Progenitor cell of endocrine pancreas (in vitro differentiated cells): ENCODE measurements at regions not wholly inside any gene's neighbourhood (a gene's known extent, or its start where the extent isn't known, plus 50 kb on each side); places are given as distances from the start of the nearest gene placed in this dataset.

Source experiments
- DNase-seq: peaks from one replicate; pipeline ENCODE4 v3.0.0; 2021; ENCODE audit warnings: low spot score; ENCODE audit not compliant: unreplicated experiment
- H3K27ac Mint-ChIP-seq: 2 replicates; pipeline ENCODE4 v1.8.0; 2021; ENCODE audit warnings: mild to moderate bottlenecking, moderate library complexity, mixed read lengths
- H3K27me3 Mint-ChIP-seq: 2 replicates; pipeline ENCODE4 v1.8.0; 2021; ENCODE audit warnings: mixed read lengths
- H3K36me3 Mint-ChIP-seq: 2 replicates; pipeline ENCODE4 v1.8.0; 2022; ENCODE audit warnings: mixed read lengths; ENCODE audit not compliant: insufficient read depth
- H3K4me1 Mint-ChIP-seq: 2 replicates; pipeline ENCODE4 v1.8.0; 2021; ENCODE audit warnings: low read depth, mixed read lengths
- H3K4me3 Mint-ChIP-seq: 2 replicates; pipeline ENCODE4 v1.8.0; 2021; ENCODE audit warnings: low read depth, mild to moderate bottlenecking, moderate library complexity, mixed read lengths
- H3K9me3 Mint-ChIP-seq: 2 replicates; pipeline ENCODE4 v1.8.0; 2021; ENCODE audit warnings: low read depth, mixed read lengths
- TF ChIP-seq, protein P1 (sequence below): fragments of 200-600 bp; sonication (generic); IDR thresholded peaks from one replicate; pipeline ENCODE4 v1.5.0; 2021; ENCODE audit warnings: antibody characterized with exemption, mild to moderate bottlenecking; ENCODE audit not compliant: unreplicated experiment

DNA sequence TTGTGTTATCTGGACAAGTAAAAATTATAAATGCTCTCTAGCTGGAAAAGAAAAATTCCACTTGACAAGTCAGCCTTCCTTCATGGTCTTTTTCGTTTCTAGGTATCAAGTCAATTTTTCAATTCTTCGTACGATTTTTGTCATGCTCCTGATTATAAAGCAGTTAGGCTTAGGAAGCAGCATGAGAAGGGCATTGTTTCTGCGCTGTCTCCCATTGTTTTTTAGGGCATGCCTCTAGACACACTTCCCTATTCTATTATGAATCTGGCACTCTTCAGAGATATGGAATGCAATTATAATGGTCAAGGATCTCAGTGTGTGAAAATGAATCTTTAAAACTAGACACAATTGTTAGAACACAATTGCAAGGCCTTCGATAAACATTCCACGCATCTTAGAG is 164.1 kb upstream of the FAT1 start:
- TF ChIP-seq, protein P1, sequence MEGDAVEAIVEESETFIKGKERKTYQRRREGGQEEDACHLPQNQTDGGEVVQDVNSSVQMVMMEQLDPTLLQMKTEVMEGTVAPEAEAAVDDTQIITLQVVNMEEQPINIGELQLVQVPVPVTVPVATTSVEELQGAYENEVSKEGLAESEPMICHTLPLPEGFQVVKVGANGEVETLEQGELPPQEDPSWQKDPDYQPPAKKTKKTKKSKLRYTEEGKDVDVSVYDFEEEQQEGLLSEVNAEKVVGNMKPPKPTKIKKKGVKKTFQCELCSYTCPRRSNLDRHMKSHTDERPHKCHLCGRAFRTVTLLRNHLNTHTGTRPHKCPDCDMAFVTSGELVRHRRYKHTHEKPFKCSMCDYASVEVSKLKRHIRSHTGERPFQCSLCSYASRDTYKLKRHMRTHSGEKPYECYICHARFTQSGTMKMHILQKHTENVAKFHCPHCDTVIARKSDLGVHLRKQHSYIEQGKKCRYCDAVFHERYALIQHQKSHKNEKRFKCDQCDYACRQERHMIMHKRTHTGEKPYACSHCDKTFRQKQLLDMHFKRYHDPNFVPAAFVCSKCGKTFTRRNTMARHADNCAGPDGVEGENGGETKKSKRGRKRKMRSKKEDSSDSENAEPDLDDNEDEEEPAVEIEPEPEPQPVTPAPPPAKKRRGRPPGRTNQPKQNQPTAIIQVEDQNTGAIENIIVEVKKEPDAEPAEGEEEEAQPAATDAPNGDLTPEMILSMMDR, result no peak
- Mint-ChIP-seq H3K27me3 (no peaks in the 10 kb centered on the region), H3K4me3 (peak overlapping the region; percentile 20), H3K9me3 (peaks cover 4% of the 10 kb centered on the region), H3K4me1 (peaks cover 10% of the 10 kb centered on the region), H3K27ac (no peak overlapping the region), H3K36me3 (peaks cover 2% of the 10 kb centered on the region)
- no peak for DNase-seq

DNA sequence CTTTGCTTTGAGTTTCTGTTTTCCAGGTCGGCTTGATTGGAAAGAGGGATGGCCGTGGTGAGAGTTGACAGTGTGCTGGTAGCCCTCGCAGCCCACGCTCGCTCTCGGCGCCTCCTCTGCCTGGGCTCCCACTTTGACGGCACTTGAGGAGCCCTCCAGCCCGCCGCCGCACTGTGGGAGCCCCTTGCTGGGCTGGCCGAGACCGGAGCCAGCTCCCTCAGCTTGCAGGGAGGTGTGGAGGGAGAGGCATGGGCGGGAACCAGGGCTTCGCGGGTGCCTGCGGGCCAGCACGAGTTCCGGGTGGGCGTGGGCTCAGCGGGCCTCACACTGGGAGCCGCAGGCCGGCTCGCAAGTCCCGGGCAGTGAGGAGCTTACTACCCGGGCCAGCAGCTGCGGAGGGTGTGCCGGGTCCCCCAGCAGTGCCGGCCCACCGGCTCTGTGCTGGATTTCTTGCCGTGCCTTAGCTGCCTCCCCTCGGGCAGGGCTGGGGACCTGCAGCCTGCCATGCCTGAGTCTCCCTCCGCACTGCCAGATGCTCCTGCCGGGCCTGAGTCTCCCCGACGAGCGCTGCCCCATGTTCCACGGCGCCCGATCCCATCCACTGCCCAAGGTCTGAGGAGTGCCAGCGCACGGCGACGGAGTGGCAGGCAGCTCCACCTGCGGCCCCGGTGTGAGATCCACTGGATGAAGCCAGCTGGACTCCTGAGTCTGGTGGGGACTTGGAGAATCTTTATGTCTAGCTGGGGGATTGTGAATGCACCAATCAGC is 166.4 kb upstream of the FAT1 start:
- Mint-ChIP-seq H3K36me3 (peaks cover 2% of the 10 kb centered on the region), H3K4me3 (peak overlapping the region; percentile 66), H3K27me3 (no peaks in the 10 kb centered on the region), H3K27ac (no peak overlapping the region), H3K4me1 (peaks cover 9% of the 10 kb centered on the region), H3K9me3 (peaks cover 4% of the 10 kb centered on the region)
- DNase-seq, result no peak
- TF ChIP-seq, protein P1, result no peak

DNA sequence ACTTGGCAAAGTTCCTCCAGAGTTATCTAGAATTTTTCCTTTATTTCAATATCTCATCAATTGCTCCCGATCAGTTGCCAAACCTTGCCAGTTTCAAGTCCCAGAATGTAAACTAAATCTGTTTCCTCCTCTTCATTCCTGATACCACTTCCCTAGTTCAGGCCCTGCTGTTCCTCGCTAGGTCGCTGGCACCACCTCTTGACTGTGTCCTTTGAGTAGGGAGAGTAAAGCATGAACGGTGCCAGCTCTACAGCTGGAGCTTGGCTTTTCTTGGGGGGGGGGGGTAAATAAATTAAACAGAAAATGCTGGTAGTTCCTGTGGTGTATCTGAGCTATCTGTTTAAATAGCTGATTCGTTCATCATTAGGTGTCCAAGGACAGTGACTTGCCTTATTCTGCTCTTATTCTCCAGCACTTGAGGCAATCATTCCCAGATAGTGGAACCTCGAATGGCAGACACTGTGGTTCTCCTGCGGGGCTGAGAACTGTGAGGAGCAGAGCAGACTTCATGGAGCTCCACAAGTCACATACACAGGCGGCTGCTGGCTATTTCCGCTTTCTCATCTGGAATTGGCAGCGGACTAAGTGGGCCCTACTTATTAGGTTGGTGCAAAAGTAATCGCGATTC is 168.3 kb upstream of the FAT1 start:
- peaks cover 2% of the 10 kb centered on the region for H3K36me3 Mint-ChIP-seq
- H3K27me3 Mint-ChIP-seq, result no peaks in the 10 kb centered on the region
- DNase-seq, result no peak
- no peak overlapping the region for H3K4me3 Mint-ChIP-seq
- peaks cover 4% of the 10 kb centered on the region for H3K9me3 Mint-ChIP-seq
- no peak overlapping the region for H3K27ac Mint-ChIP-seq
- H3K4me1 Mint-ChIP-seq, result peaks cover 6% of the 10 kb centered on the region
- TF ChIP-seq, protein P1, result no peak

DNA sequence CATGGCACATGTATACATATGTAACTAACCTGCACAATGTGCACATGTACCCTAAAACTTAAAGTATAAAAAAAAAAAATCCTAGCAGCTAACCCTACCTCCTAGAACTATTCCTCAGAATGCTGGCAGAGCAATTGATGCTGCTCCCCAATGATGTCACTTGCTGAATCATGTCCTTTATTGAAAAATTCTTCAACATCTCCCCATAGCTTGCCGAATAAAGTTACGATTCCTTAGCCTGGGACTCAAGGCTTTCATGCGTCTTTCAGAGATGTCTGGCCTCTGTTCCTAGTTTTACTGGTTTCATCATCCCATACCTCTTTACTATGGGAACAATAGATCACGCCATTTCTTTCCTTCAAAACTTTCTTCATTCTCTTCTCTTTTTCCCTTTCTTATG is 174.7 kb upstream of the FAT1 start:
- TF ChIP-seq, protein P1, result no peak
- Mint-ChIP-seq H3K4me3 (no peak overlapping the region), H3K27ac (no peak overlapping the region), H3K4me1 (peaks cover 4% of the 10 kb centered on the region), H3K27me3 (no peaks in the 10 kb centered on the region), H3K9me3 (no peaks in the 10 kb centered on the region), H3K36me3 (no peaks in the 10 kb centered on the region)
- DNase-seq, result no peak

DNA sequence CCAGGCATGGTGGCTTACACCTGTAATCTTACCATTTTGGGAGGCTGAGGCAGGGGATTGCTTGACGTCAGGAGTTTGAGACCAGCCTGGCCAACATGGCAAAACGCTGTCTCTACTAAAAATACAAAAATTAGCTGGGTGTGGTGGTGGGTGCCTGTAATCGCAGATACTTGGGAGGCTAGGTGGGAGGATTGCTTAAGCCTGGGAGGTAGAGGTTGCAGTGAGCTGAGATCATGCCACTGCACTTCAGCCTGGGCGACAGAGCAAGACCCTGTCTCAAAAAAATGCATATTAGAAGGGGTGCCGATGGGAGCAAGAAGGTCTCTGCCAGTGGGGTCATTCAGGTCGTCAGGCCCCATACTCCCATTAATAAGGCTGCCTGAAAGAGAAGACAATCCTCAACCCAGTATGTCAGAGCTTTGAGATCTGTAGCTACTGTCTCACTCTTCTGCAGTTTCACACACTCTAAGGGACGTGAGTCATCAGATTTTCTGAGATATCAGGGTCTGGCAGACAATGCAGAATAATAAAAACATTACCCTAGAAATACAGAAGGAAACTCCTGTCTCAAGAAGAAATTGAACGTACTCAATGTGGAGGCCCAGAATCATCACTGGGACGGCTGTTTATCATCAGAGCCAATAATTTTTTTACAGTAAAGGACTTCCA is 176.7 kb upstream of the FAT1 start:
- Mint-ChIP-seq H3K4me1 (peaks cover 4% of the 10 kb centered on the region), H3K27ac (no peak overlapping the region), H3K27me3 (no peaks in the 10 kb centered on the region), H3K9me3 (no peaks in the 10 kb centered on the region), H3K36me3 (no peaks in the 10 kb centered on the region), H3K4me3 (no peak overlapping the region)
- TF ChIP-seq, protein P1, result no peak
- no peak for DNase-seq
